HEK293 (cell line): ENCODE measurements at regions not wholly inside any gene's neighbourhood (a gene's known extent, or its start where the extent isn't known, plus 50 kb on each side); places are given as distances from the start of the nearest gene placed in this dataset.

Source experiments
- CTCF ChIA-PET: fragments of 350-600 bp; formaldehyde crosslinking; extraction: SDS; loops from one replicate; lab custom pipeline; 2021; ENCODE audit warnings: antibody characterized with exemption; lab: Yijun Ruan, JAX
- POLR2A ChIA-PET: fragments of 300-600 bp; formaldehyde crosslinking; extraction: SDS; loops from one replicate; lab custom pipeline; 2020; ENCODE audit warnings: antibody characterized with exemption, inconsistent platforms; lab: Yijun Ruan, JAX
- H3K27ac ChIP-seq: fragments of 200-500 bp; sonication (Bioruptor generic); 2 replicates; pipeline ENCODE4 v1.5.1; 2014; ENCODE audit warnings: low read depth, low read length, control low read depth, inconsistent platforms; ENCODE audit errors: extremely low read depth
- H3K36me3 ChIP-seq, 2 experiments: fragments of 200-500 bp in 1 of 2; sonication (Bioruptor generic) in 1 of 2; 1 replicate in 1 of 2; 2 replicates in 1 of 2; pipeline ENCODE4 v1.5.1; 2014 to 2017; ENCODE audit warnings: inconsistent platforms in 2 of 2, low read length in 2 of 2; ENCODE audit not compliant: control insufficient read depth in 2 of 2, insufficient read depth in 1 of 2
- H3K4me1 ChIP-seq: fragments of 200-500 bp; sonication (Bioruptor generic); 2 replicates; pipeline ENCODE4 v1.5.1; 2014; ENCODE audit warnings: mild to moderate bottlenecking, low read length, inconsistent platforms; ENCODE audit not compliant: control insufficient read depth, insufficient read depth
- H3K4me3 ChIP-seq: 2 replicates; pipeline ENCODE4 v1.5.1; 2011; ENCODE audit warnings: low read depth, mild to moderate bottlenecking, control low read depth, low read length, moderate library complexity
- H3K9me3 ChIP-seq: fragments of 200-500 bp; sonication (Bioruptor generic); 2 replicates; pipeline ENCODE4 v1.5.1; 2014; ENCODE audit warnings: low read depth, low read length, inconsistent platforms; ENCODE audit not compliant: control insufficient read depth, insufficient read depth
- ELK4 ChIP-seq: IDR thresholded peaks from 2 replicates; pipeline ENCODE4 v1.6.1; 2011; ENCODE audit warnings: mild to moderate bottlenecking, low read depth, low read length, borderline replicate concordance
- PATZ1 ChIP-seq: fragments of 450-650 bp; formaldehyde crosslinking; IDR thresholded peaks from 2 replicates; pipeline ENCODE4 v1.5.1; 2016; ENCODE audit warnings: missing biosample characterization, missing genetic modification characterization
- SP3 ChIP-seq: fragments of 450-650 bp; formaldehyde crosslinking; IDR thresholded peaks from 2 replicates; pipeline ENCODE4 v1.5.1; 2016; ENCODE audit warnings: missing biosample characterization, missing genetic modification characterization
- TCF7L2 ChIP-seq: IDR thresholded peaks from 2 replicates; pipeline ENCODE4 v1.6.1; 2011; ENCODE audit warnings: low read depth, mild to moderate bottlenecking, inconsistent platforms, low read length, moderate library complexity, borderline replicate concordance
- ZBTB11 ChIP-seq: fragments of 450-650 bp; formaldehyde crosslinking; conservative IDR thresholded peaks from 2 replicates; pipeline ENCODE4 v1.5.1; 2016; ENCODE audit warnings: low read depth, missing biosample characterization, missing genetic modification characterization
- ZFP37 ChIP-seq: fragments of 450-650 bp; formaldehyde crosslinking; IDR thresholded peaks from 2 replicates; pipeline ENCODE4 v1.5.1; 2016; ENCODE audit warnings: missing biosample characterization, missing genetic modification characterization
- ZNF16 ChIP-seq: fragments of 450-650 bp; formaldehyde crosslinking; IDR thresholded peaks from 2 replicates; pipeline ENCODE4 v1.5.1; 2016; ENCODE audit warnings: low read depth, missing biosample characterization, missing genetic modification characterization
- ZNF169 ChIP-seq: fragments of 450-650 bp; formaldehyde crosslinking; IDR thresholded peaks from 2 replicates; pipeline ENCODE4 v1.5.1; 2016; ENCODE audit warnings: missing biosample characterization, missing genetic modification characterization
- ZNF174 ChIP-seq: fragments of 450-650 bp; formaldehyde crosslinking; IDR thresholded peaks from 2 replicates; pipeline ENCODE4 v1.5.0; 2017; ENCODE audit warnings: missing biosample characterization, mild to moderate bottlenecking, missing genetic modification characterization
- ZNF184 ChIP-seq: fragments of 450-650 bp; IDR thresholded peaks from 2 replicates; pipeline ENCODE4 v1.5.1; 2018; ENCODE audit warnings: missing biosample characterization, mild to moderate bottlenecking, missing genetic modification characterization
- ZNF423 ChIP-seq: fragments of 450-650 bp; formaldehyde crosslinking; IDR thresholded peaks from 2 replicates; pipeline ENCODE4 v1.5.1; 2016; ENCODE audit warnings: missing biosample characterization, missing genetic modification characterization
- ZNF426 ChIP-seq: fragments of 450-650 bp; formaldehyde crosslinking; IDR thresholded peaks from 2 replicates; pipeline ENCODE4 v1.5.1; 2017; ENCODE audit warnings: missing biosample characterization, missing genetic modification characterization, mild to moderate bottlenecking, inconsistent platforms, moderate library complexity
- ZNF510 ChIP-seq: fragments of 450-650 bp; formaldehyde crosslinking; IDR thresholded peaks from 2 replicates; pipeline ENCODE4 v1.5.1; 2018; ENCODE audit warnings: mild to moderate bottlenecking, missing genetic modification characterization, missing biosample characterization; ENCODE audit not compliant: insufficient replicate concordance
- ZNF549 ChIP-seq: fragments of 450-650 bp; IDR thresholded peaks from 2 replicates; pipeline ENCODE4 v1.5.1; 2018; ENCODE audit warnings: missing biosample characterization, missing genetic modification characterization, mild to moderate bottlenecking, inconsistent platforms, moderate library complexity
- ZNF624 ChIP-seq: fragments of 450-650 bp; formaldehyde crosslinking; IDR thresholded peaks from 2 replicates; pipeline ENCODE4 v1.5.1; 2017; ENCODE audit warnings: missing biosample characterization, missing genetic modification characterization
- ZNF707 ChIP-seq: fragments of 450-650 bp; formaldehyde crosslinking; IDR thresholded peaks from 2 replicates; pipeline ENCODE4 v1.5.1; 2016; ENCODE audit warnings: missing biosample characterization, missing genetic modification characterization
- ZNF76 ChIP-seq: fragments of 450-650 bp; formaldehyde crosslinking; IDR thresholded peaks from 2 replicates; pipeline ENCODE4; 2016; ENCODE audit warnings: low read depth, missing biosample characterization, missing genetic modification characterization, borderline replicate concordance
- ZNF791 ChIP-seq: fragments of 450-650 bp; formaldehyde crosslinking; IDR thresholded peaks from 2 replicates; pipeline ENCODE4 v1.5.1; 2016; ENCODE audit warnings: missing biosample characterization, missing genetic modification characterization
- ZNF837 ChIP-seq: fragments of 450-650 bp; formaldehyde crosslinking; IDR thresholded peaks from 2 replicates; pipeline ENCODE4 v1.5.1; 2016; ENCODE audit warnings: missing biosample characterization, missing genetic modification characterization
- ZSCAN23 ChIP-seq: fragments of 450-650 bp; formaldehyde crosslinking; IDR thresholded peaks from 2 replicates; pipeline ENCODE4 v1.5.1; 2016; ENCODE audit warnings: missing biosample characterization, missing genetic modification characterization
- TF ChIP-seq, protein P1 (sequence below): fragments of 450-650 bp; IDR thresholded peaks from 2 replicates; pipeline ENCODE4 v1.5.1; 2018; ENCODE audit warnings: missing biosample characterization, missing genetic modification characterization
- TF ChIP-seq, protein P2 (sequence below): fragments of 450-650 bp; formaldehyde crosslinking; IDR thresholded peaks from 2 replicates; pipeline ENCODE4 v1.5.1; 2017; ENCODE audit warnings: missing biosample characterization, missing genetic modification characterization

DNA sequence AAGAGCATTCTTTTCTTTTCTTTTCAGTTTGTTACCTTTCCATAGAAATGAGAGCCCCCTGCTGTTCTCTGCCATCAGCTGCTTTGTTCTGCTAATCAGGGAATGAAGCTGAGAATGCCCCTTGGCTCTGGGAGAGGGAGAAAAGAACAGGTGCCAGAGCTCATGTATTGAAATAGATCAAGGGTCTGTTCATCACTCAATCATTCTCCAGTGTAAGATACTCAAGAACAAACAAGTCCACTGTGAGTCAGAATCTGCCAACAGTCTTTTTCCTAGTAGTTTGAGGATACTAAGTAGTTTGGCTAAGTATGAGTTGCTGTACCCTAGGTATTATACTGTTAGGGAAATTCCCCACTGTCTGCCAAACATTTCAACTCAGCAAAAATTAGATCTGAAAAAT, 144.3 kb downstream of the RTL3 start:
- H3K9me3 ChIP-seq, result no peaks in the 10 kb centered on the region; the same call in 1 of the 2 replicates
- TF ChIP-seq ZNF707 (tag by site-specific recombination) (no peak), ZNF549 (tag by site-specific recombination) (no peak), TCF7L2 (no peak), ZNF510 (tag by site-specific recombination) (no peak), ZNF791 (tag by site-specific recombination) (no peak), SP3 (tag by site-specific recombination) (no peak), ZSCAN23 (tag by site-specific recombination) (no peak), ZNF423 (tag by site-specific recombination) (no peak), ZNF184 (no peak)
- ChIA-PET CTCF (no interaction called here), POLR2A (no interaction called here)
- H3K27ac ChIP-seq, result no peak overlapping the region
- no peaks in the 10 kb centered on the region for H3K4me1 ChIP-seq
- H3K36me3 ChIP-seq, result no peaks in the 10 kb centered on the region
- no peak overlapping the region for H3K4me3 ChIP-seq

GRCh38 chrX:78513971-78514738, 145.0 kb downstream of the RTL3 start:
- H3K27ac ChIP-seq, result no peak overlapping the region
- no peak overlapping the region for H3K4me3 ChIP-seq
- H3K36me3 ChIP-seq, result no peaks in the 10 kb centered on the region
- CTCF ChIA-PET, result interaction anchor here (0.6 kb wide), 1 partner anchor 618 kb away, joined by 3 read pairs; no protein-coding TSS in a partner anchor
- TF ChIP-seq ZNF174 (tag by site-specific recombination) (no peak), ELK4 (no peak), ZNF169 (no peak), ZNF16 (tag by site-specific recombination) (no peak), PATZ1 (no peak), ZNF549 (tag by site-specific recombination) (no peak), ZFP37 (tag by site-specific recombination) (no peak), ZNF837 (tag by site-specific recombination) (no peak), ZNF76 (tag by site-specific recombination) (no peak), ZNF624 (no peak), ZBTB11 (tag by site-specific recombination) (no peak), ZNF426 (tag by site-specific recombination) (no peak)
- TF ChIP-seq, protein P1, sequence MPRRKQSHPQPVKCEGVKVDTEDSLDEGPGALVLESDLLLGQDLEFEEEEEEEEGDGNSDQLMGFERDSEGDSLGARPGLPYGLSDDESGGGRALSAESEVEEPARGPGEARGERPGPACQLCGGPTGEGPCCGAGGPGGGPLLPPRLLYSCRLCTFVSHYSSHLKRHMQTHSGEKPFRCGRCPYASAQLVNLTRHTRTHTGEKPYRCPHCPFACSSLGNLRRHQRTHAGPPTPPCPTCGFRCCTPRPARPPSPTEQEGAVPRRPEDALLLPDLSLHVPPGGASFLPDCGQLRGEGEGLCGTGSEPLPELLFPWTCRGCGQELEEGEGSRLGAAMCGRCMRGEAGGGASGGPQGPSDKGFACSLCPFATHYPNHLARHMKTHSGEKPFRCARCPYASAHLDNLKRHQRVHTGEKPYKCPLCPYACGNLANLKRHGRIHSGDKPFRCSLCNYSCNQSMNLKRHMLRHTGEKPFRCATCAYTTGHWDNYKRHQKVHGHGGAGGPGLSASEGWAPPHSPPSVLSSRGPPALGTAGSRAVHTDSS (tag by site-specific recombination), result no peak
- TF ChIP-seq, protein P2, sequence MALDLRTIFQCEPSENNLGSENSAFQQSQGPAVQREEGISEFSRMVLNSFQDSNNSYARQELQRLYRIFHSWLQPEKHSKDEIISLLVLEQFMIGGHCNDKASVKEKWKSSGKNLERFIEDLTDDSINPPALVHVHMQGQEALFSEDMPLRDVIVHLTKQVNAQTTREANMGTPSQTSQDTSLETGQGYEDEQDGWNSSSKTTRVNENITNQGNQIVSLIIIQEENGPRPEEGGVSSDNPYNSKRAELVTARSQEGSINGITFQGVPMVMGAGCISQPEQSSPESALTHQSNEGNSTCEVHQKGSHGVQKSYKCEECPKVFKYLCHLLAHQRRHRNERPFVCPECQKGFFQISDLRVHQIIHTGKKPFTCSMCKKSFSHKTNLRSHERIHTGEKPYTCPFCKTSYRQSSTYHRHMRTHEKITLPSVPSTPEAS (tag by site-specific recombination), result no peak
- POLR2A ChIA-PET, result interaction anchor here (0.7 kb wide), 1 partner anchor 1004 kb away, joined by 3 read pairs; no protein-coding TSS in a partner anchor
- no peaks in the 10 kb centered on the region; the same call in 1 of the 2 replicates for H3K9me3 ChIP-seq
- H3K4me1 ChIP-seq, result no peaks in the 10 kb centered on the region
